OCI-LY1 (cell line): ENCODE measurements at regions not wholly inside any gene's neighbourhood (a gene's known extent, or its start where the extent isn't known, plus 50 kb on each side); places are given as distances from the start of the nearest gene placed in this dataset.

Experiments
- CTCF ChIP-seq: fragments of 200-600 bp; sonication (generic), shearing (Covaris generic); IDR thresholded peaks from 2 replicates; pipeline ENCODE4 v1.5.1; 2017; ENCODE audit warnings: mild to moderate bottlenecking, antibody characterized with exemption, low read length, moderate library complexity, mixed read lengths
- EZH2 ChIP-seq: fragments of 200-600 bp; sonication (generic), shearing (Covaris generic); IDR thresholded peaks from 2 replicates; pipeline ENCODE4 v1.8.0; 2017; ENCODE audit warnings: borderline replicate concordance, mixed run types, mild to moderate bottlenecking, antibody characterized with exemption, low read length, moderate library complexity, mixed read lengths

- no peak for TF ChIP-seq CTCF
- TF ChIP-seq EZH2: no peak
Observed at GRCh38 chr9:616694-617093, 224.8 kb upstream of the DMRT1 start.
